C4-2B (cell line): ENCODE measurements at regions not wholly inside any gene's neighbourhood (a gene's known extent, or its start where the extent isn't known, plus 50 kb on each side); places are given as distances from the start of the nearest gene placed in this dataset.
"Not testable (repeated sequence)": the region's sequence is repeated elsewhere in the genome, so short reads cannot be mapped to it uniquely, and the experiment has no call there.

Experiments used
- H3K27ac ChIP-seq: fragments of 450-650 bp; 2 replicates; pipeline ENCODE4 v1.5.1; 2017
- CTCF ChIP-seq: fragments of 450-650 bp; conservative IDR thresholded peaks from 2 replicates; pipeline ENCODE4 v1.5.1; 2017; ENCODE audit warnings: mild to moderate bottlenecking
- ZFX ChIP-seq: fragments of 450-650 bp; IDR thresholded peaks from 2 replicates; pipeline ENCODE4 v1.6.1; 2017

- no peak for TF ChIP-seq CTCF
- no peak overlapping the region for H3K27ac ChIP-seq
These were observed 68.9 kb downstream of the CYP26B1 start for GRCh38 chr2:72078773-72079172.

- TF ChIP-seq CTCF, result no peak
- TF ChIP-seq ZFX, result no peak
- H3K27ac ChIP-seq, result no peak overlapping the region
These were observed 69.9 kb downstream of the CYP26B1 start for GRCh38 chr2:72077702-72078169.

- not testable (repeated sequence) for H3K27ac ChIP-seq
These were observed 74.3 kb downstream of the CYP26B1 start for GRCh38 chr2:72073373-72073772.

GRCh38 chr2:72064197-72064596 lies 83.5 kb downstream of the CYP26B1 start:
- not testable (repeated sequence) for H3K27ac ChIP-seq

GRCh38 chr2:72062336-72062735 lies 85.3 kb downstream of the CYP26B1 start:
- no peak overlapping the region for H3K27ac ChIP-seq
- TF ChIP-seq ZFX, result no peak
- TF ChIP-seq CTCF, result no peak

- no peak for TF ChIP-seq ZFX
- TF ChIP-seq CTCF, result no peak
- H3K27ac ChIP-seq, result no peak overlapping the region
These were observed 90.4 kb downstream of the CYP26B1 start for GRCh38 chr2:72057308-72057707.

GRCh38 chr2:72051971-72052505 lies 95.6 kb downstream of the CYP26B1 start:
- H3K27ac ChIP-seq, result no peak overlapping the region
- TF ChIP-seq CTCF, result no peak
- TF ChIP-seq ZFX, result no peak

GRCh38 chr2:72051204-72051603 lies 96.5 kb downstream of the CYP26B1 start:
- no peak for TF ChIP-seq CTCF
- no peak for TF ChIP-seq ZFX
- H3K27ac ChIP-seq, result no peak overlapping the region

- TF ChIP-seq ZFX (no peak), CTCF (no peak)
- H3K27ac ChIP-seq, result no peak overlapping the region
These were observed 96.9 kb downstream of the CYP26B1 start for GRCh38 chr2:72050734-72051133.
